Activated naive CD8-positive, alpha-beta T cell (primary cell): ENCODE measurements at regions not wholly inside any gene's neighbourhood (a gene's known extent, or its start where the extent isn't known, plus 50 kb on each side); places are given as distances from the start of the nearest gene placed in this dataset.

Source experiments
- H3K27ac Mint-ChIP-seq: one replicate; pipeline ENCODE4 v1.8.0; 2021; ENCODE audit warnings: mixed read lengths
- H3K27me3 Mint-ChIP-seq: one replicate; pipeline ENCODE4 v1.8.0; 2021; ENCODE audit warnings: mixed read lengths
- H3K36me3 Mint-ChIP-seq: one replicate; pipeline ENCODE4 v1.8.0; 2021; ENCODE audit warnings: mixed read lengths
- H3K4me1 Mint-ChIP-seq: one replicate; pipeline ENCODE4 v1.8.0; 2021; ENCODE audit warnings: low read depth, mixed read lengths
- H3K4me3 Mint-ChIP-seq: one replicate; pipeline ENCODE4 v1.8.0; 2021; ENCODE audit warnings: mild to moderate bottlenecking, mixed read lengths
- H3K9me3 Mint-ChIP-seq: one replicate; pipeline ENCODE4 v1.8.0; 2021; ENCODE audit warnings: low read depth, mixed read lengths

- Mint-ChIP-seq H3K4me3 (no peak overlapping the region), H3K27ac (no peak overlapping the region), H3K4me1 (no peaks in the 10 kb centered on the region), H3K36me3 (no peaks in the 10 kb centered on the region), H3K9me3 (no peaks in the 10 kb centered on the region), H3K27me3 (peaks cover 1% of the 10 kb centered on the region)
Measured at GRCh38 chrX:16222151-16222550, 54.9 kb downstream of the MAGEB17 start.

GRCh38 chrX:16223385-16223784, 56.1 kb downstream of the MAGEB17 start:
- H3K27me3 Mint-ChIP-seq: peaks cover 1% of the 10 kb centered on the region
- no peaks in the 10 kb centered on the region for H3K9me3 Mint-ChIP-seq
- H3K27ac Mint-ChIP-seq: no peak overlapping the region
- H3K36me3 Mint-ChIP-seq: no peaks in the 10 kb centered on the region
- no peaks in the 10 kb centered on the region for H3K4me1 Mint-ChIP-seq
- no peak overlapping the region for H3K4me3 Mint-ChIP-seq

- no peak overlapping the region for H3K4me3 Mint-ChIP-seq
- no peaks in the 10 kb centered on the region for H3K4me1 Mint-ChIP-seq
- H3K36me3 Mint-ChIP-seq: no peaks in the 10 kb centered on the region
- H3K27me3 Mint-ChIP-seq: peaks cover 1% of the 10 kb centered on the region
- no peak overlapping the region for H3K27ac Mint-ChIP-seq
- H3K9me3 Mint-ChIP-seq: no peaks in the 10 kb centered on the region
Measured at GRCh38 chrX:16239211-16239610, 71.9 kb downstream of the MAGEB17 start.

- H3K4me3 Mint-ChIP-seq: no peak overlapping the region
- no peak overlapping the region for H3K27ac Mint-ChIP-seq
- no peaks in the 10 kb centered on the region for H3K9me3 Mint-ChIP-seq
- H3K36me3 Mint-ChIP-seq: no peaks in the 10 kb centered on the region
- H3K4me1 Mint-ChIP-seq: no peaks in the 10 kb centered on the region
- peaks cover 1% of the 10 kb centered on the region for H3K27me3 Mint-ChIP-seq
Measured at GRCh38 chrX:16240231-16240905, 73.1 kb downstream of the MAGEB17 start.

- Mint-ChIP-seq H3K9me3 (no peaks in the 10 kb centered on the region), H3K4me3 (no peak overlapping the region), H3K36me3 (no peaks in the 10 kb centered on the region), H3K27ac (no peak overlapping the region), H3K4me1 (no peaks in the 10 kb centered on the region), H3K27me3 (peaks cover 1% of the 10 kb centered on the region)
Measured at GRCh38 chrX:16240968-16241367, 73.7 kb downstream of the MAGEB17 start.

- Mint-ChIP-seq H3K36me3 (no peaks in the 10 kb centered on the region), H3K27ac (no peak overlapping the region)
Measured at GRCh38 chrX:16250296-16250695, 83.0 kb downstream of the MAGEB17 start.

DNA sequence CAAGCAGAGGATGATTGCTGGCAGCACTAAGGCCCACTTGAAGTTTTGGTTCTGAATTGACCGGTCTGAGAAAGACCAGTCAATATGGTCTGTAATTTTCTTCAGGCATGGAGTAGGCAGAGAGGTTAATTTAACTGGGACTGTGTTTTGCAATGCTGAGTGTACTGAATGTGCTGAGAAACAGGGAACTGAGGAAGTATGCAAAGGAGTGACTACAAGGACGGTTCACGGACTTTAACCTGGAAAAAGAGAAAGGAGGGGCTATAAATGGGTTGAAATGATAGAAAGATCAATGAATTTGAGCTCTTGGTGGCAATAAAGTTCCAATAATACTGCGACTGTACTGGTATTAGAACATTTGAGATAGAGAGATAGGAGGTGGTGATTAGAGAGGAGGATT, 84.5 kb downstream of the MAGEB17 start:
- Mint-ChIP-seq H3K9me3 (no peaks in the 10 kb centered on the region), H3K27ac (no peak overlapping the region), H3K36me3 (no peaks in the 10 kb centered on the region), H3K4me1 (no peaks in the 10 kb centered on the region), H3K27me3 (no peaks in the 10 kb centered on the region), H3K4me3 (no peak overlapping the region)

More at GRCh38 chrX:16250296-16250695, 83.0 kb downstream of the MAGEB17 start:
- Mint-ChIP-seq H3K4me1 (no peaks in the 10 kb centered on the region), H3K27me3 (no peaks in the 10 kb centered on the region), H3K9me3 (no peaks in the 10 kb centered on the region), H3K4me3 (no peak overlapping the region)

GRCh38 chrX:16258882-16259281, 91.6 kb downstream of the MAGEB17 start:
- H3K4me1 Mint-ChIP-seq: no peaks in the 10 kb centered on the region
- peaks cover 2% of the 10 kb centered on the region for H3K27me3 Mint-ChIP-seq
- no peak overlapping the region for H3K4me3 Mint-ChIP-seq
- no peak overlapping the region for H3K27ac Mint-ChIP-seq
- no peaks in the 10 kb centered on the region for H3K36me3 Mint-ChIP-seq
- no peaks in the 10 kb centered on the region for H3K9me3 Mint-ChIP-seq

DNA sequence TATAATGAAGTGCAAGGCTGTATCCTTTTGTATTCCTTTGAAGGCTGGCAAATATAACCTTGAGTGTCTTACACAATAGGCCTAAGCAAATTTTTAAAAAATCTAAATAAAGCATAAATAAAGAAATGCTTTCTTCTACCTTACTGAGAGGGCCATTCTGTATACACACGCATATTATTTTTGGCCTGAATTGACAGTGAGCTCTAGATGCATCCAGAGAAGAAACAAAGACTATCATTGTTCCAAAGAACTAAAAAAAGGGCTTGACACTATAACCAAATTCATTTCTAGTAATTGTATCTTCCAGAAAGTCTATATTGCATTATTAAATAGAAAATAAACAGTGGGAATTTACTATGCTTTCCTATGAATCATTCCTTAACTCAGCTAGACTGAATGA, 100.2 kb downstream of the MAGEB17 start:
- no peak overlapping the region for H3K4me3 Mint-ChIP-seq
- H3K9me3 Mint-ChIP-seq: no peaks in the 10 kb centered on the region
- H3K36me3 Mint-ChIP-seq: no peaks in the 10 kb centered on the region
- no peaks in the 10 kb centered on the region for H3K27me3 Mint-ChIP-seq
- H3K4me1 Mint-ChIP-seq: no peaks in the 10 kb centered on the region
- H3K27ac Mint-ChIP-seq: no peak overlapping the region

GRCh38 chrX:16268206-16268605, 100.9 kb downstream of the MAGEB17 start:
- no peaks in the 10 kb centered on the region for H3K27me3 Mint-ChIP-seq
- H3K27ac Mint-ChIP-seq: no peak overlapping the region
- H3K4me3 Mint-ChIP-seq: no peak overlapping the region
- no peaks in the 10 kb centered on the region for H3K9me3 Mint-ChIP-seq
- H3K36me3 Mint-ChIP-seq: no peaks in the 10 kb centered on the region
- H3K4me1 Mint-ChIP-seq: no peaks in the 10 kb centered on the region

- no peaks in the 10 kb centered on the region for H3K4me1 Mint-ChIP-seq
- no peaks in the 10 kb centered on the region for H3K36me3 Mint-ChIP-seq
- no peaks in the 10 kb centered on the region for H3K9me3 Mint-ChIP-seq
- H3K4me3 Mint-ChIP-seq: no peak overlapping the region
- H3K27ac Mint-ChIP-seq: no peak overlapping the region
- H3K27me3 Mint-ChIP-seq: peaks cover 5% of the 10 kb centered on the region
Measured at GRCh38 chrX:16278927-16279326, 111.6 kb downstream of the MAGEB17 start.

- Mint-ChIP-seq H3K4me3 (no peak overlapping the region), H3K36me3 (no peaks in the 10 kb centered on the region), H3K27me3 (peaks cover 3% of the 10 kb centered on the region), H3K9me3 (no peaks in the 10 kb centered on the region), H3K27ac (no peak overlapping the region), H3K4me1 (no peaks in the 10 kb centered on the region)
Measured at GRCh38 chrX:16282209-16282608, 114.9 kb downstream of the MAGEB17 start.

DNA sequence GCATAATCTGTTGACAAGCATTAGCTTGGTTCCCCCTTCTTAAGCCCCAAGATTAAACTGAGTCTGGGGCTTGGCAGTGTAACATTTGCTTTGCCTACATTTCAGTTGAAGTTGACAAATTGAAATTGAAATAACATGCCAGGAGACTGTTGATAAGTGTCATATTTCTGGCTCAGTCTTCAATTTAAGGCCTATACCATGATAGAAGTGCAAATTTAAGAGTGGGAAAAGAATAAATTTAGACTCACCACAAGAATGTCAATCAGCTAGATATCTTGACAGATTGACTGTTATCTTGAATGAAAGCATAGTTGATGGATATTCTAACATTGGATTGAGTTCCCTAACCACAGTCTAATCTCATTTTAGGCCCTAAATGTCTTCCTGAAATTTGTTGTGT, 117.6 kb downstream of the MAGEB17 start:
- Mint-ChIP-seq H3K27me3 (peaks cover 1% of the 10 kb centered on the region), H3K4me3 (no peak overlapping the region), H3K4me1 (no peaks in the 10 kb centered on the region), H3K9me3 (no peaks in the 10 kb centered on the region), H3K36me3 (no peaks in the 10 kb centered on the region), H3K27ac (no peak overlapping the region)

GRCh38 chrX:16290997-16291396, 123.7 kb downstream of the MAGEB17 start:
- H3K4me3 Mint-ChIP-seq: no peak overlapping the region
- H3K27ac Mint-ChIP-seq: no peak overlapping the region
- no peaks in the 10 kb centered on the region for H3K36me3 Mint-ChIP-seq
- no peaks in the 10 kb centered on the region for H3K4me1 Mint-ChIP-seq
- no peaks in the 10 kb centered on the region for H3K9me3 Mint-ChIP-seq
- peaks cover 3% of the 10 kb centered on the region for H3K27me3 Mint-ChIP-seq

- Mint-ChIP-seq H3K4me1 (no peaks in the 10 kb centered on the region), H3K27ac (no peak overlapping the region), H3K36me3 (no peaks in the 10 kb centered on the region), H3K9me3 (no peaks in the 10 kb centered on the region), H3K27me3 (peaks cover 6% of the 10 kb centered on the region), H3K4me3 (no peak overlapping the region)
Measured at GRCh38 chrX:16300831-16301230, 133.6 kb downstream of the MAGEB17 start.

- no peak overlapping the region for H3K27ac Mint-ChIP-seq
- no peaks in the 10 kb centered on the region for H3K9me3 Mint-ChIP-seq
- H3K4me1 Mint-ChIP-seq: no peaks in the 10 kb centered on the region
- H3K36me3 Mint-ChIP-seq: no peaks in the 10 kb centered on the region
- peaks cover 4% of the 10 kb centered on the region for H3K27me3 Mint-ChIP-seq
- no peak overlapping the region for H3K4me3 Mint-ChIP-seq
Measured at GRCh38 chrX:16304751-16305150, 137.5 kb downstream of the MAGEB17 start.
